Peyer's patch (tissue), 4 donors: ENCODE measurements at regions not wholly inside any gene's neighbourhood (a gene's known extent, or its start where the extent isn't known, plus 50 kb on each side); places are given as distances from the start of the nearest gene placed in this dataset.
A peak's percentile ranks its signal among the peaks of the same experiment; 100 is the strongest.

ENCODE experiments used
- DNase-seq, 3 donors: peaks; one replicate each; pipeline ENCODE4 v3.0.0-alpha.2; 2017 to 2019
- H3K27ac ChIP-seq, 4 donors: fragments of 200-600 bp; sonication (generic); one replicate each; pipeline ENCODE4 v1.5.1; 2016 to 2019
- H3K27me3 ChIP-seq, 2 donors: fragments of 200-600 bp; sonication (generic); one replicate each; pipeline ENCODE4 v1.5.1; 2019
- H3K36me3 ChIP-seq, 3 donors: fragments of 200-600 bp; sonication (generic); one replicate each; pipeline ENCODE4 v1.5.1; 2016 to 2019
- H3K4me1 ChIP-seq, 4 donors: fragments of 200-600 bp; sonication (generic); one replicate each; pipeline ENCODE4 v1.5.1; 2016 to 2019
- H3K4me3 ChIP-seq, 4 donors: fragments of 200-600 bp; sonication (generic); 1 replicate in 3 of 4; 2 replicates in 1 of 4; pipeline ENCODE4 v1.5.1; 2016 to 2019; ENCODE audit warnings: mild to moderate bottlenecking in 1 of 4
- H3K9me3 ChIP-seq, 4 donors: fragments of 200-600 bp; sonication (generic); one replicate each; pipeline ENCODE4 v1.5.1; 2016 to 2019; ENCODE audit warnings: mild to moderate bottlenecking in 1 of 4
- CTCF ChIP-seq, 6 experiments: fragments of 450-650 bp in 4 of 6; fragments of 200-600 bp in 2 of 6; sonication (generic) in 1 of 6; IDR thresholded peaks; one replicate each; pipeline ENCODE4 v1.5.1; 2017 to 2019; ENCODE audit warnings: antibody characterized with exemption in 6 of 6, mild to moderate bottlenecking in 3 of 6, moderate library complexity in 1 of 6
- POLR2A ChIP-seq, 2 donors: fragments of 450-650 bp; IDR thresholded peaks; one replicate each; pipeline ENCODE4 v1.5.1; 2017; ENCODE audit warnings: antibody characterized with exemption in 2 of 2, mild to moderate bottlenecking in 2 of 2, moderate library complexity in 2 of 2

GRCh38 chr16:22685459-22685830 is 128.5 kb upstream of the HS3ST2 start:
- H3K27ac ChIP-seq = peak overlapping the region in 3 of 4 donors; percentile 34 to 62 (median 46)
- DNase-seq = peak in 1 of 3 donors; percentile 64
- no peaks in the 10 kb centered on the region for H3K4me1 ChIP-seq

GRCh38 chr16:22687031-22687530 is 126.9 kb upstream of the HS3ST2 start:
- Histone ChIP-seq H3K4me3 (no peak overlapping the region), H3K27me3 (no peaks in the 10 kb centered on the region), H3K27ac (no peak overlapping the region), H3K36me3 (no peaks in the 10 kb centered on the region), H3K4me1 (no peaks in the 10 kb centered on the region), H3K9me3 (peaks cover 0 to 2% (median 0%) of the 10 kb centered on the region in 4 donors)
- no peak for DNase-seq
- TF ChIP-seq POLR2A (IDR thresholded peaks at IDR 0.05) = no peak
- no peak for TF ChIP-seq CTCF (IDR thresholded peaks at IDR 0.05)

More at GRCh38 chr16:22685459-22685830, 128.5 kb upstream of the HS3ST2 start:
- Histone ChIP-seq H3K9me3 (peaks cover 0 to 2% (median 0%) of the 10 kb centered on the region in 4 donors), H3K27me3 (no peaks in the 10 kb centered on the region), H3K4me3 (no peak overlapping the region), H3K36me3 (no peaks in the 10 kb centered on the region)
- TF ChIP-seq CTCF (IDR thresholded peaks at IDR 0.05) (no peak), POLR2A (IDR thresholded peaks at IDR 0.05) (no peak)

GRCh38 chr16:22688463-22688862 is 125.5 kb upstream of the HS3ST2 start:
- Histone ChIP-seq H3K9me3 (peaks cover 0 to 2% (median 0%) of the 10 kb centered on the region in 4 donors), H3K4me3 (no peak overlapping the region), H3K27ac (no peak overlapping the region), H3K27me3 (no peaks in the 10 kb centered on the region), H3K36me3 (no peaks in the 10 kb centered on the region), H3K4me1 (no peaks in the 10 kb centered on the region)
- TF ChIP-seq CTCF (IDR thresholded peaks at IDR 0.05) = no peak
- TF ChIP-seq POLR2A (IDR thresholded peaks at IDR 0.05) = no peak
- DNase-seq = no peak

GRCh38 chr16:22688930-22689329 is 125.0 kb upstream of the HS3ST2 start:
- H3K4me3 ChIP-seq = no peak overlapping the region
- H3K4me1 ChIP-seq = no peaks in the 10 kb centered on the region
- H3K27me3 ChIP-seq = no peaks in the 10 kb centered on the region
- no peak for TF ChIP-seq CTCF (IDR thresholded peaks at IDR 0.05)
- no peak for TF ChIP-seq POLR2A (IDR thresholded peaks at IDR 0.05)
- DNase-seq = no peak
- H3K9me3 ChIP-seq = peaks cover 0 to 2% (median 0%) of the 10 kb centered on the region in 4 donors
- no peak overlapping the region for H3K27ac ChIP-seq
- no peaks in the 10 kb centered on the region for H3K36me3 ChIP-seq

GRCh38 chr16:22691335-22691734 is 122.6 kb upstream of the HS3ST2 start:
- Histone ChIP-seq H3K4me3 (no peak overlapping the region), H3K27ac (no peak overlapping the region), H3K27me3 (no peaks in the 10 kb centered on the region), H3K9me3 (peaks cover 0 to 2% (median 0%) of the 10 kb centered on the region in 4 donors), H3K4me1 (no peaks in the 10 kb centered on the region), H3K36me3 (no peaks in the 10 kb centered on the region)
- TF ChIP-seq CTCF (IDR thresholded peaks at IDR 0.05) (no peak), POLR2A (IDR thresholded peaks at IDR 0.05) (no peak)
- no peak for DNase-seq

GRCh38 chr16:22692034-22692433 is 121.9 kb upstream of the HS3ST2 start:
- no peak for DNase-seq
- Histone ChIP-seq H3K4me1 (no peaks in the 10 kb centered on the region), H3K4me3 (no peak overlapping the region), H3K9me3 (peaks cover 0 to under 1% (median 0%) of the 10 kb centered on the region in 4 donors), H3K27me3 (no peaks in the 10 kb centered on the region), H3K36me3 (no peaks in the 10 kb centered on the region), H3K27ac (no peak overlapping the region)
- TF ChIP-seq POLR2A (IDR thresholded peaks at IDR 0.05) = no peak
- no peak for TF ChIP-seq CTCF (IDR thresholded peaks at IDR 0.05)
